CD4-positive, CD25-positive, alpha-beta regulatory T cell (primary cell): ENCODE measurements at regions not wholly inside any gene's neighbourhood (a gene's known extent, or its start where the extent isn't known, plus 50 kb on each side); places are given as distances from the start of the nearest gene placed in this dataset.

ENCODE experiments used
- ATAC-seq, 2 donors: fragments of 150-1000 bp; cut with Tn5 transposase; one replicate each; pipeline ENCODE4 v1.10.0; 2021; ENCODE audit warnings: low read depth in 2 of 2, moderate number of reproducible peaks in 2 of 2, moderate library complexity in 1 of 2
- DNase-seq, 3 donors: peaks; one replicate each; pipeline versions ENCODE4 v3.0.0 to v3.0.0-alpha.2; 2012 to 2022; ENCODE audit warnings: mixed read lengths in 1 of 3
- H3K27ac ChIP-seq: one replicate; pipeline ENCODE4 v1.7.0; 2013; ENCODE audit warnings: mild to moderate bottlenecking, low read length; ENCODE audit not compliant: insufficient read depth, poor library complexity, severe bottlenecking
- H3K27me3 ChIP-seq: one replicate; pipeline ENCODE4 v1.7.0; 2013; ENCODE audit warnings: low read length; ENCODE audit not compliant: control insufficient read depth, insufficient read depth
- H3K36me3 ChIP-seq: one replicate; pipeline ENCODE4 v1.7.0; 2013; ENCODE audit warnings: mild to moderate bottlenecking, low read length, moderate library complexity; ENCODE audit not compliant: control insufficient read depth, insufficient read depth
- H3K4me1 ChIP-seq: 2 replicates; pipeline ENCODE4 v1.7.0; 2013; ENCODE audit warnings: mild to moderate bottlenecking, low read length; ENCODE audit not compliant: insufficient read depth, control insufficient read depth, poor library complexity, severe bottlenecking
- H3K4me3 ChIP-seq: one replicate; pipeline ENCODE4 v1.7.0; 2013; ENCODE audit warnings: low read depth, mild to moderate bottlenecking, low read length, moderate library complexity
- H3K9me3 ChIP-seq, 2 experiments: 1 replicate in 1 of 2; 2 replicates in 1 of 2; pipeline ENCODE4 v1.7.0; 2013; ENCODE audit warnings: low read length in 2 of 2, mild to moderate bottlenecking in 1 of 2, moderate library complexity in 1 of 2; ENCODE audit not compliant: control insufficient read depth in 2 of 2
- H3K27ac Mint-ChIP-seq, 3 donors: one replicate each; pipeline ENCODE4 v1.8.0; 2020 to 2022; ENCODE audit warnings: mild to moderate bottlenecking in 3 of 3, mixed read lengths in 3 of 3, moderate library complexity in 2 of 3
- H3K27me3 Mint-ChIP-seq: one replicate; pipeline ENCODE4 v1.8.0; 2022; ENCODE audit warnings: mild to moderate bottlenecking, mixed read lengths
- H3K36me3 Mint-ChIP-seq: one replicate; pipeline ENCODE4 v1.8.0; 2020; ENCODE audit warnings: mixed read lengths
- H3K4me1 Mint-ChIP-seq, 4 donors: one replicate each; pipeline ENCODE4 v1.8.0; 2020 to 2022; ENCODE audit warnings: mixed read lengths in 4 of 4, mild to moderate bottlenecking in 1 of 4
- H3K4me3 Mint-ChIP-seq, 4 donors: one replicate each; pipeline ENCODE4 v1.8.0; 2020 to 2022; ENCODE audit warnings: mild to moderate bottlenecking in 4 of 4, mixed read lengths in 4 of 4, moderate library complexity in 3 of 4
- H3K9me3 Mint-ChIP-seq, 7 donors: one replicate each; pipeline ENCODE4 v1.8.0; 2020 to 2022; ENCODE audit warnings: mixed read lengths in 7 of 7, mild to moderate bottlenecking in 3 of 7, moderate library complexity in 2 of 7

GRCh38 chr6:54598787-54599313 lies 247.7 kb upstream of the FAM83B start:
- no peaks in the 10 kb centered on the region for H3K27me3 Mint-ChIP-seq
- Histone ChIP-seq H3K36me3 (no peaks in the 10 kb centered on the region), H3K4me3 (no peak overlapping the region), H3K4me1 (no peaks in the 10 kb centered on the region), H3K27me3 (no peaks in the 10 kb centered on the region), H3K9me3 (no peaks in the 10 kb centered on the region), H3K27ac (no peak overlapping the region)
- no peak for DNase-seq
- no peak overlapping the region for H3K4me3 Mint-ChIP-seq
- peaks cover 0 to 4% (median 0%) of the 10 kb centered on the region in 7 donors for H3K9me3 Mint-ChIP-seq
- H3K36me3 Mint-ChIP-seq: no peaks in the 10 kb centered on the region
- H3K4me1 Mint-ChIP-seq: no peaks in the 10 kb centered on the region
- H3K27ac Mint-ChIP-seq: no peak overlapping the region
- ATAC-seq: no peak

GRCh38 chr6:54601600-54602300 lies 244.8 kb upstream of the FAM83B start:
- Mint-ChIP-seq H3K36me3 (no peaks in the 10 kb centered on the region), H3K9me3 (peaks cover 0 to 7% (median 3%) of the 10 kb centered on the region in 7 donors), H3K27me3 (no peaks in the 10 kb centered on the region), H3K27ac (no peak overlapping the region), H3K4me3 (no peak overlapping the region), H3K4me1 (no peaks in the 10 kb centered on the region)
- no peaks in the 10 kb centered on the region for H3K4me1 ChIP-seq
- no peaks in the 10 kb centered on the region for H3K27me3 ChIP-seq
- no peaks in the 10 kb centered on the region for H3K36me3 ChIP-seq
- DNase-seq (no peak), ATAC-seq (no peak)
- H3K27ac ChIP-seq: no peak overlapping the region
- no peaks in the 10 kb centered on the region for H3K9me3 ChIP-seq
- H3K4me3 ChIP-seq: no peak overlapping the region

- peaks cover 0 to 8% (median 4%) of the 10 kb centered on the region in 7 donors for H3K9me3 Mint-ChIP-seq
Observed at GRCh38 chr6:54602591-54602990, 244.0 kb upstream of the FAM83B start.

GRCh38 chr6:54609981-54610380 lies 236.6 kb upstream of the FAM83B start:
- no peak overlapping the region for H3K4me3 Mint-ChIP-seq
- H3K4me1 Mint-ChIP-seq: no peaks in the 10 kb centered on the region
- Histone ChIP-seq H3K27ac (no peak overlapping the region), H3K4me3 (no peak overlapping the region), H3K4me1 (no peaks in the 10 kb centered on the region), H3K36me3 (no peaks in the 10 kb centered on the region), H3K27me3 (no peaks in the 10 kb centered on the region), H3K9me3 (no peaks in the 10 kb centered on the region)
- H3K27ac Mint-ChIP-seq: no peak overlapping the region
- ATAC-seq (no peak), DNase-seq (no peak)
- H3K27me3 Mint-ChIP-seq: no peaks in the 10 kb centered on the region
- H3K9me3 Mint-ChIP-seq: peaks cover 0 to 20% (median 4%) of the 10 kb centered on the region in 7 donors
- H3K36me3 Mint-ChIP-seq: no peaks in the 10 kb centered on the region

More at GRCh38 chr6:54602591-54602990, 244.0 kb upstream of the FAM83B start:
- no peaks in the 10 kb centered on the region for H3K4me1 ChIP-seq
- Mint-ChIP-seq H3K4me1 (no peaks in the 10 kb centered on the region), H3K4me3 (no peak overlapping the region), H3K27ac (no peak overlapping the region), H3K36me3 (no peaks in the 10 kb centered on the region), H3K27me3 (no peaks in the 10 kb centered on the region)
- no peaks in the 10 kb centered on the region for H3K27me3 ChIP-seq
- H3K4me3 ChIP-seq: no peak overlapping the region
- H3K27ac ChIP-seq: no peak overlapping the region
- no peak for ATAC-seq
- no peak for DNase-seq
- H3K36me3 ChIP-seq: no peaks in the 10 kb centered on the region
- H3K9me3 ChIP-seq: no peaks in the 10 kb centered on the region

GRCh38 chr6:54613596-54613995 lies 233.0 kb upstream of the FAM83B start:
- DNase-seq (no peak), ATAC-seq (no peak)
- Histone ChIP-seq H3K4me1 (no peaks in the 10 kb centered on the region), H3K27me3 (no peaks in the 10 kb centered on the region), H3K36me3 (no peaks in the 10 kb centered on the region), H3K9me3 (no peaks in the 10 kb centered on the region), H3K4me3 (no peak overlapping the region), H3K27ac (no peak overlapping the region)
- Mint-ChIP-seq H3K4me1 (no peaks in the 10 kb centered on the region), H3K36me3 (no peaks in the 10 kb centered on the region), H3K27me3 (no peaks in the 10 kb centered on the region), H3K4me3 (no peak overlapping the region), H3K27ac (no peak overlapping the region), H3K9me3 (peaks cover 0 to 18% (median 4%) of the 10 kb centered on the region in 7 donors)

- Mint-ChIP-seq H3K27me3 (no peaks in the 10 kb centered on the region), H3K36me3 (no peaks in the 10 kb centered on the region), H3K9me3 (peaks cover 0 to 16% (median 2%) of the 10 kb centered on the region in 7 donors), H3K4me1 (no peaks in the 10 kb centered on the region), H3K4me3 (no peak overlapping the region), H3K27ac (no peak overlapping the region)
- no peak for DNase-seq
- Histone ChIP-seq H3K9me3 (no peaks in the 10 kb centered on the region), H3K4me3 (no peak overlapping the region), H3K36me3 (no peaks in the 10 kb centered on the region), H3K27me3 (no peaks in the 10 kb centered on the region), H3K27ac (no peak overlapping the region), H3K4me1 (no peaks in the 10 kb centered on the region)
- ATAC-seq: no peak
Observed at GRCh38 chr6:54614499-54615195, 231.9 kb upstream of the FAM83B start.

GRCh38 chr6:54617730-54618129 lies 228.8 kb upstream of the FAM83B start:
- no peaks in the 10 kb centered on the region for H3K9me3 ChIP-seq
- Mint-ChIP-seq H3K27ac (no peak overlapping the region), H3K9me3 (peaks cover 0 to 20% (median 3%) of the 10 kb centered on the region in 7 donors), H3K27me3 (no peaks in the 10 kb centered on the region), H3K4me1 (no peaks in the 10 kb centered on the region), H3K4me3 (no peak overlapping the region), H3K36me3 (no peaks in the 10 kb centered on the region)
- H3K27me3 ChIP-seq: no peaks in the 10 kb centered on the region
- DNase-seq: no peak
- no peak for ATAC-seq
- H3K36me3 ChIP-seq: no peaks in the 10 kb centered on the region
- H3K4me1 ChIP-seq: no peaks in the 10 kb centered on the region
- no peak overlapping the region for H3K27ac ChIP-seq
- no peak overlapping the region for H3K4me3 ChIP-seq
